ENCODE measurements at regions not wholly inside any gene's neighbourhood (a gene's known extent, or its start where the extent isn't known, plus 50 kb on each side); places are given as distances from the start of the nearest gene placed in this dataset.

GRCh38 chr20:24791953-24792352 is 157.1 kb upstream of the CST7 start:
- in situ Hi-C loops (cut with MboI; ENCODE audit: low sequenced_read_pairs) (loop anchor here (10.0 kb wide), 1 partner anchor 637 kb away; no protein-coding TSS in a partner anchor), intact Hi-C loops (cut with micrococcal nuclease) (no loop called here), dilution Hi-C loops (cut with HindIII; ENCODE audit: low sequenced_read_pairs, unreplicated experiment) (no loop called here)
- H2AK9ac ChIP-seq (replicated peaks; ENCODE audit: low read depth, low read length, poor library complexity), result no peak overlapping the region
- no peak overlapping the region for H3K23ac ChIP-seq (ENCODE audit: low read depth, low read length)
- H3K9ac ChIP-seq (ENCODE audit: low read depth, low read length), result no peak overlapping the region
- no peak overlapping the region for H3K56ac ChIP-seq (ENCODE audit: extremely low read depth, insufficient read depth, low read length)
- H4K5ac ChIP-seq (ENCODE audit: low read depth, low read length), result no peak overlapping the region
- no peak overlapping the region for H4K91ac ChIP-seq (ENCODE audit: insufficient read depth, low read depth, low read length)
- no peak overlapping the region for H3K4me3 ChIP-seq (ENCODE audit: insufficient read depth, low read depth, low read length)
- no peak overlapping the region for H2BK15ac ChIP-seq (ENCODE audit: low read depth, low read length)
- H3K9me3 ChIP-seq (ENCODE audit: control insufficient read depth, insufficient read depth, low read length), result no peaks in the 10 kb centered on the region
- no peak overlapping the region for H4K8ac ChIP-seq (ENCODE audit: low read depth in 2 of 2, low read length in 2 of 2)
- ChIA-PET POLR2A (ENCODE audit: unreplicated experiment) (no interaction called here), CTCF (no interaction called here)
- H2BK120ac ChIP-seq (ENCODE audit: low read depth, low read length), result no peak overlapping the region
- no peak for DNase-seq
- H3K27ac ChIP-seq (ENCODE audit: insufficient read depth, low read length), result no peak overlapping the region
- H3K4ac ChIP-seq (ENCODE audit: low read depth, low read length), result no peak overlapping the region
- no CpG with 5 or more reads among the region's 2 CpGs for WGBS, 2 experiments (ENCODE audit: extremely low coverage in 2 of 2, insufficient read length in 1 of 2)
- no peak overlapping the region for H3K18ac ChIP-seq (ENCODE audit: low read depth, low read length)
- no peaks in the 10 kb centered on the region for H4K20me1 ChIP-seq (ENCODE audit: insufficient read depth, low read length)
- no peaks in the 10 kb centered on the region for H3K36me3 ChIP-seq (ENCODE audit: control insufficient read depth, insufficient read depth, low read length)
- no peaks in the 10 kb centered on the region for H3K79me1 ChIP-seq (ENCODE audit: low read depth in 1 of 2, low read length in 2 of 2)
- H2BK20ac ChIP-seq (ENCODE audit: low read depth, low read length), result no peak overlapping the region
- no peaks in the 10 kb centered on the region for H3K4me1 ChIP-seq (ENCODE audit: control insufficient read depth, insufficient read depth, low read length)
- no peak overlapping the region for H3K4me2 ChIP-seq (ENCODE audit: low read depth, low read length)
- peaks cover 9% of the 10 kb centered on the region for H3K27me3 ChIP-seq (ENCODE audit: control insufficient read depth, insufficient read depth, low read length)
- no peak overlapping the region for H2AFZ ChIP-seq (replicated peaks; ENCODE audit: low read length, poor library complexity)
- no peak overlapping the region for H2BK5ac ChIP-seq (ENCODE audit: low read depth, low read length, poor library complexity, severe bottlenecking)
- BruUV-seq (replicated peaks), result no TSS peak
- no peaks in the 10 kb centered on the region for H3K9me1 ChIP-seq (ENCODE audit: insufficient read depth, low read length)
- ATAC-seq (ENCODE audit: low read depth), result no peak
- TF ChIP-seq RFX5 (IDR thresholded peaks at IDR 0.05; ENCODE audit: low read depth, low read length) (no peak), NFE2L2 (IDR thresholded peaks at IDR 0.05; ENCODE audit: low read depth, low read length) (no peak), CTCF (conservative IDR thresholded peaks at IDR 0.05; ENCODE audit: low read depth, low read length) (no peak), BHLHE40 (IDR thresholded peaks at IDR 0.05; ENCODE audit: low read depth, low read length) (no peak), POLR2A (IDR thresholded peaks at IDR 0.05; ENCODE audit: low read depth, low read length) (no peak), SMC3 (IDR thresholded peaks at IDR 0.05; ENCODE audit: low read depth, low read length) (no peak), MXI1 (IDR thresholded peaks at IDR 0.05; ENCODE audit: borderline replicate concordance, low read depth, low read length) (no peak), FOS (IDR thresholded peaks at IDR 0.05; ENCODE audit: low read depth, low read length) (no peak), ELK1 (IDR thresholded peaks at IDR 0.05; ENCODE audit: borderline replicate concordance, low read depth, low read length) (no peak), MAZ (IDR thresholded peaks at IDR 0.05; ENCODE audit: borderline replicate concordance, low read depth, low read length) (no peak), CEBPB (IDR thresholded peaks at IDR 0.05; ENCODE audit: low read depth, low read length) (no peak), MAFK (IDR thresholded peaks at IDR 0.05; ENCODE audit: low read depth, low read length) (no peak), RCOR1 (IDR thresholded peaks at IDR 0.05; ENCODE audit: insufficient replicate concordance, low read length) (no peak), USF2 (IDR thresholded peaks at IDR 0.05; ENCODE audit: low read depth, low read length) (no peak), RAD21 (IDR thresholded peaks at IDR 0.05; ENCODE audit: low read length) (no peak), CHD1 (IDR thresholded peaks at IDR 0.05; ENCODE audit: low read depth, low read length) (no peak)
- no peak overlapping the region for H3K14ac ChIP-seq (replicated peaks; ENCODE audit: low read depth, low read length)
- no peak overlapping the region for H2AK5ac ChIP-seq (ENCODE audit: low read depth, low read length)
